ENCODE measurements at regions not wholly inside any gene's neighbourhood (a gene's known extent, or its start where the extent isn't known, plus 50 kb on each side); places are given as distances from the start of the nearest gene placed in this dataset.

- H3K27ac ChIP-seq (ENCODE audit: low read length) = no peak overlapping the region
- no peaks in the 10 kb centered on the region for H3K4me1 ChIP-seq (ENCODE audit: control insufficient read depth, insufficient read depth, low read length)
- 25% methylated on average over 6 of the region's 6 CpGs for WGBS
- no peak for DNase-seq
- ATAC-seq = peak in 1 of 2 donors; percentile 54
- intact Hi-C loops (cut with DNase I) = no loop called here
- no peaks in the 10 kb centered on the region for H3K9me3 ChIP-seq (ENCODE audit: control insufficient read depth, low read length)
- no peaks in the 10 kb centered on the region for H3K27me3 ChIP-seq (ENCODE audit: control insufficient read depth, insufficient read depth)
- H3K4me3 ChIP-seq (ENCODE audit: low read length) = no peak overlapping the region
Measured at GRCh38 chr20:57866250-57867106, 156.7 kb upstream of the PMEPA1 start.

- WGBS = 64% methylated on average over 2 of the region's 2 CpGs
- Histone ChIP-seq H3K4me3 (ENCODE audit: low read length) (no peak overlapping the region), H3K4me1 (ENCODE audit: control insufficient read depth, insufficient read depth, low read length) (no peaks in the 10 kb centered on the region), H3K9me3 (ENCODE audit: control insufficient read depth, low read length) (no peaks in the 10 kb centered on the region), H3K27ac (ENCODE audit: low read length) (no peak overlapping the region), H3K27me3 (ENCODE audit: control insufficient read depth, insufficient read depth) (no peaks in the 10 kb centered on the region)
- intact Hi-C loops (cut with DNase I) = no loop called here
- no peak for DNase-seq
- ATAC-seq = no peak
Measured at GRCh38 chr20:57865266-57865665, 155.5 kb upstream of the PMEPA1 start.

- 88% methylated on average over 6 of the region's 6 CpGs for WGBS
- intact Hi-C loops (cut with DNase I) = no loop called here
- no peak for ATAC-seq
Measured at GRCh38 chr20:57860576-57860975, 150.8 kb upstream of the PMEPA1 start.

GRCh38 chr20:57857969-57858368 is 148.2 kb upstream of the PMEPA1 start:
- intact Hi-C loops (cut with DNase I) = no loop called here
- 95% methylated on average over 2 of the region's 2 CpGs for WGBS
- no peaks in the 10 kb centered on the region for H3K27me3 ChIP-seq (ENCODE audit: control insufficient read depth, insufficient read depth)
- no peak overlapping the region for H3K27ac ChIP-seq (ENCODE audit: low read length)
- DNase-seq = no peak
- no peaks in the 10 kb centered on the region for H3K4me1 ChIP-seq (ENCODE audit: control insufficient read depth, insufficient read depth, low read length)
- ATAC-seq = no peak
- no peaks in the 10 kb centered on the region for H3K9me3 ChIP-seq (ENCODE audit: control insufficient read depth, low read length)
- no peak overlapping the region for H3K4me3 ChIP-seq (ENCODE audit: low read length)

More at GRCh38 chr20:57860576-57860975, 150.8 kb upstream of the PMEPA1 start:
- no peak overlapping the region for H3K4me3 ChIP-seq (ENCODE audit: low read length)
- no peaks in the 10 kb centered on the region for H3K27me3 ChIP-seq (ENCODE audit: control insufficient read depth, insufficient read depth)
- no peak overlapping the region for H3K27ac ChIP-seq (ENCODE audit: low read length)
- no peak for DNase-seq
- H3K9me3 ChIP-seq (ENCODE audit: control insufficient read depth, low read length) = no peaks in the 10 kb centered on the region
- H3K4me1 ChIP-seq (ENCODE audit: control insufficient read depth, insufficient read depth, low read length) = no peaks in the 10 kb centered on the region

GRCh38 chr20:57857118-57857517 is 147.3 kb upstream of the PMEPA1 start:
- 95% methylated on average over 2 of the region's 2 CpGs for WGBS
- no peak for ATAC-seq
- Histone ChIP-seq H3K9me3 (ENCODE audit: control insufficient read depth, low read length) (no peaks in the 10 kb centered on the region), H3K4me3 (ENCODE audit: low read length) (no peak overlapping the region), H3K27ac (ENCODE audit: low read length) (no peak overlapping the region), H3K27me3 (ENCODE audit: control insufficient read depth, insufficient read depth) (no peaks in the 10 kb centered on the region), H3K4me1 (ENCODE audit: control insufficient read depth, insufficient read depth, low read length) (no peaks in the 10 kb centered on the region)
- DNase-seq = no peak
- intact Hi-C loops (cut with DNase I) = no loop called here

GRCh38 chr20:57856658-57857057 is 146.8 kb upstream of the PMEPA1 start:
- H3K9me3 ChIP-seq (ENCODE audit: control insufficient read depth, low read length) = no peaks in the 10 kb centered on the region
- intact Hi-C loops (cut with DNase I) = no loop called here
- no peak overlapping the region for H3K4me3 ChIP-seq (ENCODE audit: low read length)
- H3K27me3 ChIP-seq (ENCODE audit: control insufficient read depth, insufficient read depth) = no peaks in the 10 kb centered on the region
- whole genome bisulfite sequencing = 94% methylated on average over 2 of the region's 2 CpGs
- ATAC-seq (no peak), DNase-seq (no peak)
- no peaks in the 10 kb centered on the region for H3K4me1 ChIP-seq (ENCODE audit: control insufficient read depth, insufficient read depth, low read length)
- H3K27ac ChIP-seq (ENCODE audit: low read length) = no peak overlapping the region

GRCh38 chr20:57851796-57852195 is 142.0 kb upstream of the PMEPA1 start:
- no peak for DNase-seq
- intact Hi-C loops (cut with DNase I) = no loop called here
- 66% methylated on average over 4 of the region's 4 CpGs for WGBS
- Histone ChIP-seq H3K9me3 (ENCODE audit: control insufficient read depth, low read length) (no peaks in the 10 kb centered on the region), H3K27ac (ENCODE audit: low read length) (no peak overlapping the region), H3K4me1 (ENCODE audit: control insufficient read depth, insufficient read depth, low read length) (no peaks in the 10 kb centered on the region), H3K4me3 (ENCODE audit: low read length) (no peak overlapping the region), H3K27me3 (ENCODE audit: control insufficient read depth, insufficient read depth) (no peaks in the 10 kb centered on the region)
- ATAC-seq = no peak

GRCh38 chr20:57851025-57851682 is 141.3 kb upstream of the PMEPA1 start:
- intact Hi-C loops (cut with DNase I) = no loop called here
- WGBS = 86% methylated on average over 3 of the region's 3 CpGs
- Histone ChIP-seq H3K4me3 (ENCODE audit: low read length) (no peak overlapping the region), H3K9me3 (ENCODE audit: control insufficient read depth, low read length) (no peaks in the 10 kb centered on the region), H3K27ac (ENCODE audit: low read length) (no peak overlapping the region), H3K4me1 (ENCODE audit: control insufficient read depth, insufficient read depth, low read length) (no peaks in the 10 kb centered on the region), H3K27me3 (ENCODE audit: control insufficient read depth, insufficient read depth) (no peaks in the 10 kb centered on the region)
- DNase-seq (no peak), ATAC-seq (no peak)

GRCh38 chr20:57849521-57850215 is 139.9 kb upstream of the PMEPA1 start:
- Histone ChIP-seq H3K4me3 (ENCODE audit: low read length) (no peak overlapping the region), H3K27ac (ENCODE audit: low read length) (no peak overlapping the region), H3K27me3 (ENCODE audit: control insufficient read depth, insufficient read depth) (no peaks in the 10 kb centered on the region), H3K9me3 (ENCODE audit: control insufficient read depth, low read length) (no peaks in the 10 kb centered on the region), H3K4me1 (ENCODE audit: control insufficient read depth, insufficient read depth, low read length) (no peaks in the 10 kb centered on the region)
- 88% methylated on average over 16 of the region's 16 CpGs for WGBS
- DNase-seq (no peak), ATAC-seq (no peak)
- intact Hi-C loops (cut with DNase I) = no loop called here

GRCh38 chr20:57849121-57849520 is 139.3 kb upstream of the PMEPA1 start:
- 87% methylated on average over 4 of the region's 4 CpGs for WGBS
- H3K4me3 ChIP-seq (ENCODE audit: low read length) = no peak overlapping the region
- no peak overlapping the region for H3K27ac ChIP-seq (ENCODE audit: low read length)
- no peaks in the 10 kb centered on the region for H3K27me3 ChIP-seq (ENCODE audit: control insufficient read depth, insufficient read depth)
- DNase-seq (no peak), ATAC-seq (no peak)
- no peaks in the 10 kb centered on the region for H3K4me1 ChIP-seq (ENCODE audit: control insufficient read depth, insufficient read depth, low read length)
- intact Hi-C loops (cut with DNase I) = no loop called here
- H3K9me3 ChIP-seq (ENCODE audit: control insufficient read depth, low read length) = no peaks in the 10 kb centered on the region

- Histone ChIP-seq H3K27me3 (ENCODE audit: control insufficient read depth, insufficient read depth) (no peaks in the 10 kb centered on the region), H3K4me1 (ENCODE audit: control insufficient read depth, insufficient read depth, low read length) (no peaks in the 10 kb centered on the region), H3K27ac (ENCODE audit: low read length) (no peak overlapping the region), H3K9me3 (ENCODE audit: control insufficient read depth, low read length) (no peaks in the 10 kb centered on the region), H3K4me3 (ENCODE audit: low read length) (no peak overlapping the region)
- ATAC-seq (no peak), DNase-seq (no peak)
- intact Hi-C loops (cut with DNase I) = no loop called here
Measured at GRCh38 chr20:57848282-57848681, 138.5 kb upstream of the PMEPA1 start.
